Spleen (tissue), 11 donors: ENCODE measurements at regions not wholly inside any gene's neighbourhood (a gene's known extent, or its start where the extent isn't known, plus 50 kb on each side); places are given as distances from the start of the nearest gene placed in this dataset.

Experiments used
- DNase-seq: peaks from one replicate; pipeline ENCODE4 v3.0.0-alpha.2; 2020
- H3K27ac ChIP-seq, 8 donors: fragments of 200-600 bp; sonication (generic) in 7 of 8; 1 replicate in 4 of 8; 2 replicates in 4 of 8; pipeline versions ENCODE4 v1.5.0 to v1.8.0; 2016 to 2021; ENCODE audit warnings: inconsistent platforms in 4 of 8, mild to moderate bottlenecking in 4 of 8, moderate library complexity in 1 of 8
- H3K27me3 ChIP-seq, 7 donors: fragments of 200-600 bp; sonication (generic) in 6 of 7; replicated peaks in 1 of 7; 1 replicate in 4 of 7; 2 replicates in 3 of 7; pipeline versions ENCODE4 v1.5.0 to v1.8.0; 2016 to 2021; ENCODE audit warnings: inconsistent platforms in 3 of 7, mild to moderate bottlenecking in 1 of 7
- H3K36me3 ChIP-seq, 6 donors: fragments of 200-600 bp; sonication (generic) in 5 of 6; 1 replicate in 4 of 6; 2 replicates in 2 of 6; pipeline versions ENCODE4 v1.5.0 to v1.8.0; 2016 to 2021; ENCODE audit warnings: inconsistent platforms in 2 of 6
- H3K4me1 ChIP-seq, 6 donors: fragments of 200-600 bp; sonication (generic) in 5 of 6; 1 replicate in 3 of 6; 2 replicates in 3 of 6; pipeline versions ENCODE4 v1.5.0 to v1.8.0; 2016 to 2021; ENCODE audit warnings: inconsistent platforms in 3 of 6
- H3K4me3 ChIP-seq, 8 donors: fragments of 200-600 bp; sonication (generic) in 7 of 8; 1 replicate in 4 of 8; 2 replicates in 4 of 8; pipeline versions ENCODE4 v1.5.0 to v1.8.0; 2016 to 2021; ENCODE audit warnings: inconsistent platforms in 4 of 8, mild to moderate bottlenecking in 4 of 8, moderate library complexity in 2 of 8
- H3K9me3 ChIP-seq, 8 donors: fragments of 200-600 bp; sonication (generic) in 7 of 8; 1 replicate in 4 of 8; 2 replicates in 4 of 8; pipeline versions ENCODE4 v1.5.0 to v1.8.0; 2016 to 2021; ENCODE audit warnings: inconsistent platforms in 4 of 8
- POLR2A ChIP-seq, 3 donors: fragments of 450-650 bp; IDR thresholded peaks; one replicate each; pipeline ENCODE4 v1.5.1; 2017; ENCODE audit warnings: antibody characterized with exemption in 3 of 3, mild to moderate bottlenecking in 1 of 3
- POLR2AphosphoS5 ChIP-seq, 3 donors: sonication (generic); formaldehyde crosslinking; IDR thresholded peaks; one replicate each; pipeline ENCODE4 v1.5.1; 2017; ENCODE audit warnings: antibody characterized with exemption in 3 of 3
- WGBS, 5 donors: extraction: QIAGEN DNeasy Blood & Tissue Kit in 3 of 5; methylation state at CpG; one replicate each; pipeline versions ENCODE4 v1.1.5 to v1.1.7; 2013 to 2018; 5-methylcytosine and 5-hydroxymethylcytosine counted together
- intact Hi-C: fragments of 100-400 bp; cut with DNase I; formaldehyde crosslinking; loops from one replicate; pipeline ENCODE4 v1.15.0; 2023; ENCODE audit warnings: low total_unique reads
- TF ChIP-seq, protein P1 (sequence below), 11 experiments: fragments of 200-600 bp in 7 of 11; fragments of 450-650 bp in 4 of 11; sonication (generic) in 4 of 11; IDR thresholded peaks in 8 of 11; conservative IDR thresholded peaks in 3 of 11; 1 replicate in 7 of 11; 2 replicates in 4 of 11; pipeline versions ENCODE4 v1.4.0 to v1.8.0; 2016 to 2021; ENCODE audit warnings: antibody characterized with exemption in 11 of 11, inconsistent platforms in 4 of 11, mild to moderate bottlenecking in 1 of 11
- donor health status: healthy with polysubstance abuse.
- donor health status: DM: no; HTN: no; CAD: no; lungs with moderate emphysema.
- donor health status: DM: no; HTN: no; CAD: no.
- donor health status: Bipolar disorder and iron deficiency.
- donor health status: healthy.
- donor health status: DM: no; HTN: no; CAD: no.
- donor health status: DM: yes; HTN: yes; CAD: no.

DNA sequence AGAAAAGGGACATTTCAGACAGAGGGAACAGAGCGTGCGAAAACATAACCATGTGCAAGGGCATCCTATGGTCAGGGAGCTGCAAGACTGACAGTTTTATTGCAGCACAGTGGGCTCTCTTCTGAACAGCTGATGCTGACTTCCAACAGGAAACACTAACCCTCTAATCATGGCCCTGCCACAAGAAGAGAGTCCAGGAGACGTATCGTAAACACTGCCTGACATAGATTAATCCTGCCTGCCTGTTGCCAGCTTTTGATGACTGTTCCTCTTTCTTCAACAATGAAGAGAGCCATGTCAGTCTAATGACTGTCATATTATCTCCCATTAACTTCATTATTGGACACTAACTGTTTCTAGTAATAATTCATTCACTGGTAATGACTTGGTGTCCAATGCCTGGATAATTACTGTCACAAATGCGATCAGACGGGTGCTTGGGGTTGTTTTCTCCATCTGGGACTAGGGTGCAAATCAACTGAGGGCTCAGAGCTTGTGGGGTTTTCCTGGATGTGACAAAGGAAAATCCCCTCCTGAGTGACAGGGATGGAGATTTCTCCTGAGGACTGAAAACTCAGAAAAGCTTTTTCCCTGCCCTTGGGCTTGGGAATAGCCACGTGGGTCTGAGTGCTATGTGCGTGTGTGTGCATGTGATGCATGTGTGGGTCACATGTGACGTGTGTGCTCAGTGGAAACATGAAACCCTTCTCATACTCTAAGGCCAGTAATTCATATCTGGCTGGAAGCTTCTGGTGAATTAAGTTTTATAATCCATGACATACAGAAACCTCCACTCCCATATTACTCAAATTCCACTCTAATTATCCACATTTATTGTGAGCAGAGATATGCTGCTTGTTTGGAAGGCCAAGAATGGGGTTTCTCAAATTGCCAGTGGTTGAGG, 144.0 kb upstream of the PLXNA2 start:
- intact Hi-C loops: no loop called here
- no peak for TF ChIP-seq POLR2AphosphoS5 (IDR thresholded peaks at IDR 0.05)
- TF ChIP-seq POLR2A (IDR thresholded peaks at IDR 0.05): no peak
- TF ChIP-seq, protein P1, sequence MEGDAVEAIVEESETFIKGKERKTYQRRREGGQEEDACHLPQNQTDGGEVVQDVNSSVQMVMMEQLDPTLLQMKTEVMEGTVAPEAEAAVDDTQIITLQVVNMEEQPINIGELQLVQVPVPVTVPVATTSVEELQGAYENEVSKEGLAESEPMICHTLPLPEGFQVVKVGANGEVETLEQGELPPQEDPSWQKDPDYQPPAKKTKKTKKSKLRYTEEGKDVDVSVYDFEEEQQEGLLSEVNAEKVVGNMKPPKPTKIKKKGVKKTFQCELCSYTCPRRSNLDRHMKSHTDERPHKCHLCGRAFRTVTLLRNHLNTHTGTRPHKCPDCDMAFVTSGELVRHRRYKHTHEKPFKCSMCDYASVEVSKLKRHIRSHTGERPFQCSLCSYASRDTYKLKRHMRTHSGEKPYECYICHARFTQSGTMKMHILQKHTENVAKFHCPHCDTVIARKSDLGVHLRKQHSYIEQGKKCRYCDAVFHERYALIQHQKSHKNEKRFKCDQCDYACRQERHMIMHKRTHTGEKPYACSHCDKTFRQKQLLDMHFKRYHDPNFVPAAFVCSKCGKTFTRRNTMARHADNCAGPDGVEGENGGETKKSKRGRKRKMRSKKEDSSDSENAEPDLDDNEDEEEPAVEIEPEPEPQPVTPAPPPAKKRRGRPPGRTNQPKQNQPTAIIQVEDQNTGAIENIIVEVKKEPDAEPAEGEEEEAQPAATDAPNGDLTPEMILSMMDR (IDR thresholded peaks at IDR 0.05 in 8 of 11, conservative IDR thresholded peaks at IDR 0.05 in 3 of 11): no peak
- H3K27ac ChIP-seq: no peak overlapping the region
- WGBS, 5 donors: 55 to 67% (median 60%) methylated on average over 9 of the region's 9 CpGs
- no peaks in the 10 kb centered on the region for H3K27me3 ChIP-seq
- no peaks in the 10 kb centered on the region for H3K36me3 ChIP-seq
- DNase-seq: no peak
- no peaks in the 10 kb centered on the region for H3K9me3 ChIP-seq
- H3K4me1 ChIP-seq: no peaks in the 10 kb centered on the region
- no peak overlapping the region for H3K4me3 ChIP-seq

DNA sequence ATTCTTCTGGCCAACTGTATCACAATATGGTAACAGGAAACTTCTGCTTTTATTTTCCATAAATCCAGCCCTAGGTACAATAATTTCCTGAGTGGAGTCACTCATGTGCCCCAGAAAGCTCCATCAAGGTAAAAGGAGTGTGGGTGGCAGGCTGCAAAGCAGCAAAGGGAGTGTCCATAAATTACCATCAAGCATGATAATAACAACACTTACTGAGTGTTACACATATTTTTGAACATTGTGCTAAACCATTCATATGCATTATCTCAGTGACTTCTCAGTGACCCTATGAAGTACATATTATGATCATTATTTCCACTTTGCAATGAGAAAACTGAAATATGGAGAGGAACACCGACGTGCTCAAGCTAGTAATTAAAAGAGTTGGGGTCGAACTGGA, 149.2 kb upstream of the PLXNA2 start:
- TF ChIP-seq, protein P1 (IDR thresholded peaks at IDR 0.05 in 8 of 11, conservative IDR thresholded peaks at IDR 0.05 in 3 of 11): no peak
- no peak for TF ChIP-seq POLR2AphosphoS5 (IDR thresholded peaks at IDR 0.05)
- TF ChIP-seq POLR2A (IDR thresholded peaks at IDR 0.05): no peak
- no peak for DNase-seq
- Histone ChIP-seq H3K9me3 (no peaks in the 10 kb centered on the region), H3K4me3 (no peak overlapping the region), H3K27ac (no peak overlapping the region), H3K36me3 (no peaks in the 10 kb centered on the region), H3K4me1 (no peaks in the 10 kb centered on the region), H3K27me3 (no peaks in the 10 kb centered on the region)
- intact Hi-C loops: no loop called here
- WGBS, 5 donors: 62 to 81% (median 70%) methylated on average over 3 of the region's 3 CpGs

DNA sequence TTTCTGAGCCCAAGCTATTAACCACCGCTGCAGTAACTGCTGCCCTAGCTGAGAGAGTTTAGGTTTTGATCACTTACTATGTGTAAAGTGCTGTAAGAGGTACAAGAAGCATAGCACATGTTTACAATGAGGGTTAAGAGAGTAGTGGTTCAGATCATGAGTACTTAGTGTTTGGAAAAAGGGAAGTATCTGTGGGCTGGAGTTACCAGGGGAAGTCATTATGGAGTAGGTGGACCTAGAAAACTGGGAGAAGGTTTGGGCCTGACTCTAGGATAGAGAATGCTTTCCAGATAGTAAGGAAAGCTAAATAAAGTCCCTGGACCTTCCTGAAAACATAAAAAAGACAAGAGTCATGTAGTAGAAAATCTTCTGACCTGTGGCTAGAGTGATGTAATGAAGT, 149.6 kb upstream of the PLXNA2 start:
- intact Hi-C loops: no loop called here
- Histone ChIP-seq H3K4me1 (no peaks in the 10 kb centered on the region), H3K4me3 (no peak overlapping the region), H3K27me3 (no peaks in the 10 kb centered on the region), H3K27ac (no peak overlapping the region), H3K9me3 (no peaks in the 10 kb centered on the region), H3K36me3 (no peaks in the 10 kb centered on the region)
- DNase-seq: no peak
- TF ChIP-seq, protein P1 (IDR thresholded peaks at IDR 0.05 in 8 of 11, conservative IDR thresholded peaks at IDR 0.05 in 3 of 11): no peak
- TF ChIP-seq POLR2A (IDR thresholded peaks at IDR 0.05): no peak
- TF ChIP-seq POLR2AphosphoS5 (IDR thresholded peaks at IDR 0.05): no peak
- 78 to 89% (median 84%) methylated on average over 1 of the region's 1 CpG for WGBS, 5 donors

DNA sequence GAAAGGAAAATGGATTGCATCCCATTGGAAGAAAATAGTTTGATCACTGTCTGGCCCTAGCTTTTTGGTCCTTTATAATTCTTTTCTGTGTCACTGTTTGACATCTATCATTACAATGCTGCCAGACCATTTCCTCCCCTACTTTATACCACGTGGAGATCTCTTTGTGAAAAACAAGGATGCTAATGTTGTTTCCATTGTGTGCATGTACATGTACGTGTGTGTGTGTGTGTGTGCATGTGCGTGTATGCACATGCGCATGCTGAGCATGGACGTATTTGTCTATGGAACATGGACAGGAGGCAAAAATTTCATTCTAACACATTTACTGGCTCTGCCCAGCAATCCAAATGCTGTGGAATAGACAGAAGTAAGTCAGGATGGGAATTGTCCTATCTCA, 153.1 kb upstream of the PLXNA2 start:
- no peaks in the 10 kb centered on the region for H3K9me3 ChIP-seq
- 63 to 82% (median 71%) methylated on average over 5 of the region's 5 CpGs for WGBS, 5 donors
- H3K4me1 ChIP-seq: no peaks in the 10 kb centered on the region
- H3K27ac ChIP-seq: no peak overlapping the region
- intact Hi-C loops: no loop called here
- H3K27me3 ChIP-seq: peaks cover 0 to 4% (median 0%) of the 10 kb centered on the region in 7 donors
- no peak for DNase-seq
- H3K36me3 ChIP-seq: no peaks in the 10 kb centered on the region
- TF ChIP-seq POLR2AphosphoS5 (IDR thresholded peaks at IDR 0.05) (no peak), POLR2A (IDR thresholded peaks at IDR 0.05) (no peak)
- TF ChIP-seq, protein P1 (IDR thresholded peaks at IDR 0.05 in 8 of 11, conservative IDR thresholded peaks at IDR 0.05 in 3 of 11): no peak
- H3K4me3 ChIP-seq: no peak overlapping the region
